ENCODE measurements at regions not wholly inside any gene's neighbourhood (a gene's known extent, or its start where the extent isn't known, plus 50 kb on each side); places are given as distances from the start of the nearest gene placed in this dataset.
"Not testable (repeated sequence)": the region's sequence is repeated elsewhere in the genome, so short reads cannot be mapped to it uniquely, and the experiment has no call there.

DNA sequence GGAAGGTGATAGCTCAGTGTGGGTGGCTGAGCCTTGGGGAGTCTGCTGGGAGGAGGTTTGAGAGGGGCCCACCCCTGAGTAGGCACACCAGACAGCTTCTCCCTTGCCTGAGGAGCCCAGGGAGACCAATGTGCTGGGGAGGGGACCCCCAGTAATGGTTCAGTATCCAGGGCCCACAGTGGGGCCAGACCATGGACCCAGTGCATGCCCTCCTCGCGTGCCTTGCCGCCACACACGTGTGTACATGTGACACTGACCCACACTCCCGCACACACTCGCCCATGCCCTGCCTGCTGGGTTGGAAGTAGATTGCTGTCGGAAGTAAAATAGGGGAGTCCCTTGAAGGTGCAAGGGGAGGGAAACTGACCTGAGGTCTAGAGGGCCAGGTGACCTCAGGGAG is 184.3 kb downstream of the TBC1D2B start:
- not testable (repeated sequence) for DNase-seq (ENCODE audit: low spot score)

GRCh38 chr15:77892335-77892734 is 185.2 kb downstream of the TBC1D2B start:
- Histone ChIP-seq H3K79me2 (ENCODE audit: insufficient read depth, low read length) (no peaks in the 10 kb centered on the region), H3K36me3 (replicated peaks in 1 of 2; ENCODE audit: control insufficient read depth in 1 of 2, insufficient read depth in 2 of 2, low read length in 2 of 2) (no peaks in the 10 kb centered on the region), H3K4me1 (ENCODE audit: insufficient read depth, low read length) (no peaks in the 10 kb centered on the region), H3K4me3 (replicated peaks in 1 of 3; ENCODE audit: insufficient read depth in 1 of 3, low read depth in 2 of 3, low read length in 3 of 3) (no peak overlapping the region), H3K4me2 (ENCODE audit: low read depth, low read length) (no peak overlapping the region), H3K9ac (ENCODE audit: insufficient read depth, low read depth, low read length) (no peak overlapping the region), H2AFZ (ENCODE audit: low read length) (no peak overlapping the region), H4K20me1 (ENCODE audit: insufficient read depth, low read length) (no peaks in the 10 kb centered on the region), H3K9me3 (ENCODE audit: low read length) (no peaks in the 10 kb centered on the region), H3K27ac (ENCODE audit: extremely low read length, insufficient read depth, low read length) (no peak overlapping the region), H3K27me3 (ENCODE audit: control insufficient read depth in 1 of 2, insufficient read depth in 2 of 2, low read length in 2 of 2) (peaks cover 1 to 8% of the 10 kb centered on the region in 2 experiments; a peak in 1 of 5 replicates)
- POLR2A ChIA-PET = no interaction called here
- intact Hi-C loops (cut with micrococcal nuclease; ENCODE audit: unreplicated experiment) (no loop called here), in situ Hi-C loops (cut with HindIII; ENCODE audit: extremely low pct_ligation_motif_present, low pct_unique_long_range_greater_than_20kb) (no loop called here)
- CTCF ChIA-PET (ENCODE audit: low intra/inter-chr PET ratio, low total read pairs) = no interaction called here
- no peak for ATAC-seq
- BruUV-seq (replicated peaks) = no TSS peak
- WGBS (ENCODE audit: low lambda C conversion rate) = 9% methylated on average over 3 of the region's 3 CpGs
- DNase-seq (ENCODE audit: low spot score) = no peak
- no peak for FAIRE-seq
- no peak for TF ChIP-seq ETV6 (CRISPR knock-in tag; conservative IDR thresholded peaks at IDR 0.05)
- TF ChIP-seq, protein P1, sequence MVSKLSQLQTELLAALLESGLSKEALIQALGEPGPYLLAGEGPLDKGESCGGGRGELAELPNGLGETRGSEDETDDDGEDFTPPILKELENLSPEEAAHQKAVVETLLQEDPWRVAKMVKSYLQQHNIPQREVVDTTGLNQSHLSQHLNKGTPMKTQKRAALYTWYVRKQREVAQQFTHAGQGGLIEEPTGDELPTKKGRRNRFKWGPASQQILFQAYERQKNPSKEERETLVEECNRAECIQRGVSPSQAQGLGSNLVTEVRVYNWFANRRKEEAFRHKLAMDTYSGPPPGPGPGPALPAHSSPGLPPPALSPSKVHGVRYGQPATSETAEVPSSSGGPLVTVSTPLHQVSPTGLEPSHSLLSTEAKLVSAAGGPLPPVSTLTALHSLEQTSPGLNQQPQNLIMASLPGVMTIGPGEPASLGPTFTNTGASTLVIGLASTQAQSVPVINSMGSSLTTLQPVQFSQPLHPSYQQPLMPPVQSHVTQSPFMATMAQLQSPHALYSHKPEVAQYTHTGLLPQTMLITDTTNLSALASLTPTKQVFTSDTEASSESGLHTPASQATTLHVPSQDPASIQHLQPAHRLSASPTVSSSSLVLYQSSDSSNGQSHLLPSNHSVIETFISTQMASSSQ (IDR thresholded peaks at IDR 0.05; ENCODE audit: low read depth) = no peak
- TF ChIP-seq, protein P1 (CRISPR knock-in tag; IDR thresholded peaks at IDR 0.05; ENCODE audit: borderline replicate concordance) = no peak

More for the DNA sequence above, 184.3 kb downstream of the TBC1D2B start:
- 73% methylated on average over 7 of the region's 7 CpGs for WGBS (ENCODE audit: low lambda C conversion rate)
- H3K27me3 ChIP-seq (ENCODE audit: control insufficient read depth in 1 of 2, insufficient read depth in 2 of 2, low read length in 2 of 2); H2AFZ ChIP-seq (ENCODE audit: low read length); H3K36me3 ChIP-seq (replicated peaks in 1 of 2; ENCODE audit: control insufficient read depth in 1 of 2, insufficient read depth in 2 of 2, low read length in 2 of 2); intact Hi-C loops (cut with micrococcal nuclease; ENCODE audit: unreplicated experiment); in situ Hi-C loops (cut with HindIII; ENCODE audit: extremely low pct_ligation_motif_present, low pct_unique_long_range_greater_than_20kb); H3K9me3 ChIP-seq (ENCODE audit: low read length); H3K4me2 ChIP-seq (ENCODE audit: low read depth, low read length); CTCF ChIA-PET (ENCODE audit: low intra/inter-chr PET ratio, low total read pairs); FAIRE-seq; H3K79me2 ChIP-seq (ENCODE audit: insufficient read depth, low read length); H3K27ac ChIP-seq (ENCODE audit: extremely low read length, insufficient read depth, low read length); BruUV-seq (replicated peaks); H3K9ac ChIP-seq (ENCODE audit: insufficient read depth, low read depth, low read length); ATAC-seq; POLR2A ChIA-PET; H3K4me1 ChIP-seq (ENCODE audit: insufficient read depth, low read length); H4K20me1 ChIP-seq (ENCODE audit: insufficient read depth, low read length); H3K4me3 ChIP-seq (replicated peaks in 1 of 3; ENCODE audit: insufficient read depth in 1 of 3, low read depth in 2 of 3, low read length in 3 of 3): not testable (repeated sequence)

DNA sequence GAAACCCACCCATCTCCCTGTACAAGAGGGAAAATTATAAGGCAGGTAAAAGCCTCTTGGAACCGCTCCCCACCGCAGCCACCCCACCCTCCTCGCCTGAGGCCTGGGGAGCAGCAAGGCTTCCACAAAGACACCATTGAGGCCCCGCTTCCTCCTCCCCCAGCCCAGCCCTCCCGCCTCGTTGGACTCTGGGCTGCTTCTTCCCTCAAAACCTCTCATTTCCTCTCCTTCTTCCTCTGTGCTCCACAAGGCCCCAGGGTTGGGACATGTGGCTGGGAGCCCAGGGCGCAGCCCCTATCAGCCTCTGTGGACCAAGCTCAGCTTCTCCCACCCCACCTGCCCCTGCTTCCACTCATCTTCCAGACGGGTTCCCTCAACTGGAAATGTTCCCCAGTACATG is 185.6 kb downstream of the TBC1D2B start:
- CTCF ChIA-PET (ENCODE audit: low intra/inter-chr PET ratio, low total read pairs); H3K9ac ChIP-seq (ENCODE audit: insufficient read depth, low read depth, low read length); H3K4me3 ChIP-seq (replicated peaks in 1 of 3; ENCODE audit: insufficient read depth in 1 of 3, low read depth in 2 of 3, low read length in 3 of 3); BruUV-seq (replicated peaks); H4K20me1 ChIP-seq (ENCODE audit: insufficient read depth, low read length); ATAC-seq; H2AFZ ChIP-seq (ENCODE audit: low read length); in situ Hi-C loops (cut with HindIII; ENCODE audit: extremely low pct_ligation_motif_present, low pct_unique_long_range_greater_than_20kb); H3K79me2 ChIP-seq (ENCODE audit: insufficient read depth, low read length); H3K4me1 ChIP-seq (ENCODE audit: insufficient read depth, low read length); POLR2A ChIA-PET; FAIRE-seq; intact Hi-C loops (cut with micrococcal nuclease; ENCODE audit: unreplicated experiment); H3K36me3 ChIP-seq (replicated peaks in 1 of 2; ENCODE audit: control insufficient read depth in 1 of 2, insufficient read depth in 2 of 2, low read length in 2 of 2); H3K27ac ChIP-seq (ENCODE audit: extremely low read length, insufficient read depth, low read length); H3K4me2 ChIP-seq (ENCODE audit: low read depth, low read length); H3K27me3 ChIP-seq (ENCODE audit: control insufficient read depth in 1 of 2, insufficient read depth in 2 of 2, low read length in 2 of 2); DNase-seq (ENCODE audit: low spot score); H3K9me3 ChIP-seq (ENCODE audit: low read length): not testable (repeated sequence)
- 9% methylated on average over 7 of the region's 8 CpGs for WGBS (ENCODE audit: low lambda C conversion rate)
